HEK293 (cell line): ENCODE measurements at regions not wholly inside any gene's neighbourhood (a gene's known extent, or its start where the extent isn't known, plus 50 kb on each side); places are given as distances from the start of the nearest gene placed in this dataset.

ENCODE experiments used
- ATF2 ChIP-seq: fragments of 450-650 bp; formaldehyde crosslinking; IDR thresholded peaks from 2 replicates; pipeline ENCODE4 v1.5.1; 2016; ENCODE audit warnings: missing biosample characterization, missing genetic modification characterization, low read depth
- CTCF ChIP-seq: fragments of 450-650 bp; formaldehyde crosslinking; IDR thresholded peaks from 2 replicates; pipeline ENCODE4 v1.5.1; 2016; ENCODE audit warnings: missing biosample characterization, missing genetic modification characterization
- KLF16 ChIP-seq: fragments of 450-650 bp; formaldehyde crosslinking; IDR thresholded peaks from 2 replicates; pipeline ENCODE4 v1.5.1; 2017; ENCODE audit warnings: missing biosample characterization, missing genetic modification characterization
- KLF8 ChIP-seq: fragments of 450-650 bp; formaldehyde crosslinking; IDR thresholded peaks from 2 replicates; pipeline ENCODE4 v1.5.1; 2016; ENCODE audit warnings: missing biosample characterization, missing genetic modification characterization
- ZBTB21 ChIP-seq: fragments of 450-650 bp; formaldehyde crosslinking; IDR thresholded peaks from 2 replicates; pipeline ENCODE4 v1.5.1; 2017; ENCODE audit warnings: missing biosample characterization, missing genetic modification characterization
- ZNF10 ChIP-seq: fragments of 450-650 bp; formaldehyde crosslinking; IDR thresholded peaks from 2 replicates; pipeline ENCODE4 v1.5.1; 2017; ENCODE audit warnings: missing biosample characterization, missing genetic modification characterization
- ZNF266 ChIP-seq: fragments of 450-650 bp; formaldehyde crosslinking; IDR thresholded peaks from 2 replicates; pipeline ENCODE4 v1.5.1; 2016; ENCODE audit warnings: missing biosample characterization, missing genetic modification characterization, low read depth
- ZNF580 ChIP-seq: fragments of 450-650 bp; formaldehyde crosslinking; IDR thresholded peaks from 2 replicates; pipeline ENCODE4 v1.5.1; 2016; ENCODE audit warnings: missing biosample characterization, missing genetic modification characterization
- ZNF629 ChIP-seq: fragments of 450-650 bp; formaldehyde crosslinking; IDR thresholded peaks from 2 replicates; pipeline ENCODE4 v1.5.1; 2017; ENCODE audit warnings: missing biosample characterization, missing genetic modification characterization
- ZNF707 ChIP-seq: fragments of 450-650 bp; formaldehyde crosslinking; IDR thresholded peaks from 2 replicates; pipeline ENCODE4 v1.5.1; 2016; ENCODE audit warnings: missing biosample characterization, missing genetic modification characterization
- TF ChIP-seq, protein P1 (sequence below): fragments of 450-650 bp; formaldehyde crosslinking; IDR thresholded peaks from 2 replicates; pipeline ENCODE4 v1.5.0; 2017; ENCODE audit warnings: missing biosample characterization, missing genetic modification characterization, borderline replicate concordance
- TF ChIP-seq, protein P2 (sequence below): fragments of 450-650 bp; formaldehyde crosslinking; IDR thresholded peaks from 2 replicates; pipeline ENCODE4 v1.5.1; 2016; ENCODE audit warnings: missing biosample characterization, missing genetic modification characterization

GRCh38 chr12:19778797-19779196 lies 339.5 kb downstream of the AEBP2 start:
- TF ChIP-seq ZNF580 (tag by site-specific recombination): no peak
- TF ChIP-seq ZNF707 (tag by site-specific recombination): no peak
- TF ChIP-seq, protein P1, sequence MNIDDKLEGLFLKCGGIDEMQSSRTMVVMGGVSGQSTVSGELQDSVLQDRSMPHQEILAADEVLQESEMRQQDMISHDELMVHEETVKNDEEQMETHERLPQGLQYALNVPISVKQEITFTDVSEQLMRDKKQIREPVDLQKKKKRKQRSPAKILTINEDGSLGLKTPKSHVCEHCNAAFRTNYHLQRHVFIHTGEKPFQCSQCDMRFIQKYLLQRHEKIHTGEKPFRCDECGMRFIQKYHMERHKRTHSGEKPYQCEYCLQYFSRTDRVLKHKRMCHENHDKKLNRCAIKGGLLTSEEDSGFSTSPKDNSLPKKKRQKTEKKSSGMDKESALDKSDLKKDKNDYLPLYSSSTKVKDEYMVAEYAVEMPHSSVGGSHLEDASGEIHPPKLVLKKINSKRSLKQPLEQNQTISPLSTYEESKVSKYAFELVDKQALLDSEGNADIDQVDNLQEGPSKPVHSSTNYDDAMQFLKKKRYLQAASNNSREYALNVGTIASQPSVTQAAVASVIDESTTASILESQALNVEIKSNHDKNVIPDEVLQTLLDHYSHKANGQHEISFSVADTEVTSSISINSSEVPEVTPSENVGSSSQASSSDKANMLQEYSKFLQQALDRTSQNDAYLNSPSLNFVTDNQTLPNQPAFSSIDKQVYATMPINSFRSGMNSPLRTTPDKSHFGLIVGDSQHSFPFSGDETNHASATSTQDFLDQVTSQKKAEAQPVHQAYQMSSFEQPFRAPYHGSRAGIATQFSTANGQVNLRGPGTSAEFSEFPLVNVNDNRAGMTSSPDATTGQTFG: no peak
- TF ChIP-seq ZNF10 (tag by site-specific recombination): no peak
- no peak for TF ChIP-seq ZNF629 (tag by site-specific recombination)
- no peak for TF ChIP-seq ATF2
- TF ChIP-seq CTCF (tag by site-specific recombination): no peak
- TF ChIP-seq KLF16 (tag by site-specific recombination): no peak
- TF ChIP-seq, protein P2, sequence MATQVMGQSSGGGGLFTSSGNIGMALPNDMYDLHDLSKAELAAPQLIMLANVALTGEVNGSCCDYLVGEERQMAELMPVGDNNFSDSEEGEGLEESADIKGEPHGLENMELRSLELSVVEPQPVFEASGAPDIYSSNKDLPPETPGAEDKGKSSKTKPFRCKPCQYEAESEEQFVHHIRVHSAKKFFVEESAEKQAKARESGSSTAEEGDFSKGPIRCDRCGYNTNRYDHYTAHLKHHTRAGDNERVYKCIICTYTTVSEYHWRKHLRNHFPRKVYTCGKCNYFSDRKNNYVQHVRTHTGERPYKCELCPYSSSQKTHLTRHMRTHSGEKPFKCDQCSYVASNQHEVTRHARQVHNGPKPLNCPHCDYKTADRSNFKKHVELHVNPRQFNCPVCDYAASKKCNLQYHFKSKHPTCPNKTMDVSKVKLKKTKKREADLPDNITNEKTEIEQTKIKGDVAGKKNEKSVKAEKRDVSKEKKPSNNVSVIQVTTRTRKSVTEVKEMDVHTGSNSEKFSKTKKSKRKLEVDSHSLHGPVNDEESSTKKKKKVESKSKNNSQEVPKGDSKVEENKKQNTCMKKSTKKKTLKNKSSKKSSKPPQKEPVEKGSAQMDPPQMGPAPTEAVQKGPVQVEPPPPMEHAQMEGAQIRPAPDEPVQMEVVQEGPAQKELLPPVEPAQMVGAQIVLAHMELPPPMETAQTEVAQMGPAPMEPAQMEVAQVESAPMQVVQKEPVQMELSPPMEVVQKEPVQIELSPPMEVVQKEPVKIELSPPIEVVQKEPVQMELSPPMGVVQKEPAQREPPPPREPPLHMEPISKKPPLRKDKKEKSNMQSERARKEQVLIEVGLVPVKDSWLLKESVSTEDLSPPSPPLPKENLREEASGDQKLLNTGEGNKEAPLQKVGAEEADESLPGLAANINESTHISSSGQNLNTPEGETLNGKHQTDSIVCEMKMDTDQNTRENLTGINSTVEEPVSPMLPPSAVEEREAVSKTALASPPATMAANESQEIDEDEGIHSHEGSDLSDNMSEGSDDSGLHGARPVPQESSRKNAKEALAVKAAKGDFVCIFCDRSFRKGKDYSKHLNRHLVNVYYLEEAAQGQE (tag by site-specific recombination): no peak
- no peak for TF ChIP-seq ZBTB21 (tag by site-specific recombination)
- TF ChIP-seq KLF8 (tag by site-specific recombination): no peak
- TF ChIP-seq ZNF266 (tag by site-specific recombination): no peak
